ENCODE measurements at regions not wholly inside any gene's neighbourhood (a gene's known extent, or its start where the extent isn't known, plus 50 kb on each side); places are given as distances from the start of the nearest gene placed in this dataset.
A peak's percentile ranks its signal among the peaks of the same experiment; 100 is the strongest.

GRCh38 chr4:30001628-30002027, 718.5 kb upstream of the PCDH7 start:
- H3K4me1 ChIP-seq (ENCODE audit: insufficient read depth, low read length) = no peaks in the 10 kb centered on the region
- no peaks in the 10 kb centered on the region for H3K36me3 Mint-ChIP-seq
- no peaks in the 10 kb centered on the region for H3K27me3 Mint-ChIP-seq
- peaks cover 0 to 12% (median 6%) of the 10 kb centered on the region in 8 donors for H3K9me3 Mint-ChIP-seq
- DNase-seq = no peak
- intact Hi-C loops (cut with micrococcal nuclease) = no loop called here
- no peak overlapping the region for H3K27ac Mint-ChIP-seq
- H3K4me1 Mint-ChIP-seq = no peaks in the 10 kb centered on the region
- no peaks in the 10 kb centered on the region for H3K27me3 ChIP-seq (ENCODE audit: insufficient read depth, low read length)
- no peaks in the 10 kb centered on the region for H3K9me3 ChIP-seq (ENCODE audit: control insufficient read depth in 1 of 2, low read length in 2 of 2)
- ChIA-PET POLR2A (ENCODE audit: partially characterized antibody) (no interaction called here), CTCF (ENCODE audit: partially characterized antibody) (no interaction called here)
- H3K4me3 Mint-ChIP-seq = no peak overlapping the region
- no peak overlapping the region for H3K27ac ChIP-seq (ENCODE audit: low read depth, low read length)
- no peak overlapping the region for H3K4me3 ChIP-seq (ENCODE audit: low read length in 2 of 2)
- no peaks in the 10 kb centered on the region for H3K36me3 ChIP-seq (ENCODE audit: insufficient read depth, low read length)

- Histone ChIP-seq H3K9me3 (ENCODE audit: control insufficient read depth in 1 of 2, low read length in 2 of 2) (no peaks in the 10 kb centered on the region), H3K27me3 (ENCODE audit: insufficient read depth, low read length) (no peaks in the 10 kb centered on the region), H3K4me1 (ENCODE audit: insufficient read depth, low read length) (no peaks in the 10 kb centered on the region), H3K36me3 (ENCODE audit: insufficient read depth, low read length) (no peaks in the 10 kb centered on the region), H3K4me3 (ENCODE audit: low read length in 2 of 2) (no peak overlapping the region), H3K27ac (ENCODE audit: low read depth, low read length) (no peak overlapping the region)
- DNase-seq = no peak
- Mint-ChIP-seq H3K27me3 (no peaks in the 10 kb centered on the region), H3K4me1 (no peaks in the 10 kb centered on the region), H3K9me3 (peaks cover 0 to 15% (median 9%) of the 10 kb centered on the region in 8 donors), H3K4me3 (no peak overlapping the region), H3K27ac (no peak overlapping the region), H3K36me3 (no peaks in the 10 kb centered on the region)
- POLR2A ChIA-PET (ENCODE audit: partially characterized antibody) = no interaction called here
- intact Hi-C loops (cut with micrococcal nuclease) = no loop called here
- CTCF ChIA-PET (ENCODE audit: partially characterized antibody) = no interaction called here
Measured at GRCh38 chr4:30002341-30002740, 717.8 kb upstream of the PCDH7 start.

GRCh38 chr4:30005995-30006394, 714.2 kb upstream of the PCDH7 start:
- no peak for DNase-seq
- Mint-ChIP-seq H3K9me3 (peaks cover 0 to 26% (median 12%) of the 10 kb centered on the region in 8 donors), H3K4me1 (no peaks in the 10 kb centered on the region), H3K27ac (no peak overlapping the region), H3K27me3 (no peaks in the 10 kb centered on the region), H3K4me3 (no peak overlapping the region), H3K36me3 (no peaks in the 10 kb centered on the region)
- ChIA-PET POLR2A (ENCODE audit: partially characterized antibody) (no interaction called here), CTCF (ENCODE audit: partially characterized antibody) (no interaction called here)
- Histone ChIP-seq H3K9me3 (ENCODE audit: control insufficient read depth in 1 of 2, low read length in 2 of 2) (no peaks in the 10 kb centered on the region), H3K36me3 (ENCODE audit: insufficient read depth, low read length) (no peaks in the 10 kb centered on the region), H3K4me1 (ENCODE audit: insufficient read depth, low read length) (no peaks in the 10 kb centered on the region), H3K27me3 (ENCODE audit: insufficient read depth, low read length) (no peaks in the 10 kb centered on the region), H3K27ac (ENCODE audit: low read depth, low read length) (no peak overlapping the region), H3K4me3 (ENCODE audit: low read length in 2 of 2) (no peak overlapping the region)
- intact Hi-C loops (cut with micrococcal nuclease) = no loop called here

- Mint-ChIP-seq H3K9me3 (peaks cover 0 to 22% (median 4%) of the 10 kb centered on the region in 8 donors), H3K4me1 (no peaks in the 10 kb centered on the region), H3K4me3 (no peak overlapping the region), H3K36me3 (no peaks in the 10 kb centered on the region), H3K27ac (no peak overlapping the region), H3K27me3 (no peaks in the 10 kb centered on the region)
- Histone ChIP-seq H3K4me3 (ENCODE audit: low read length in 2 of 2) (no peak overlapping the region), H3K27ac (ENCODE audit: low read depth, low read length) (no peak overlapping the region), H3K36me3 (ENCODE audit: insufficient read depth, low read length) (no peaks in the 10 kb centered on the region), H3K9me3 (ENCODE audit: control insufficient read depth in 1 of 2, low read length in 2 of 2) (no peaks in the 10 kb centered on the region), H3K27me3 (ENCODE audit: insufficient read depth, low read length) (no peaks in the 10 kb centered on the region), H3K4me1 (ENCODE audit: insufficient read depth, low read length) (no peaks in the 10 kb centered on the region)
- CTCF ChIA-PET (ENCODE audit: partially characterized antibody) = no interaction called here
- intact Hi-C loops (cut with micrococcal nuclease) = no loop called here
- POLR2A ChIA-PET (ENCODE audit: partially characterized antibody) = no interaction called here
- DNase-seq = no peak
Measured at GRCh38 chr4:30024526-30024925, 695.6 kb upstream of the PCDH7 start.

DNA sequence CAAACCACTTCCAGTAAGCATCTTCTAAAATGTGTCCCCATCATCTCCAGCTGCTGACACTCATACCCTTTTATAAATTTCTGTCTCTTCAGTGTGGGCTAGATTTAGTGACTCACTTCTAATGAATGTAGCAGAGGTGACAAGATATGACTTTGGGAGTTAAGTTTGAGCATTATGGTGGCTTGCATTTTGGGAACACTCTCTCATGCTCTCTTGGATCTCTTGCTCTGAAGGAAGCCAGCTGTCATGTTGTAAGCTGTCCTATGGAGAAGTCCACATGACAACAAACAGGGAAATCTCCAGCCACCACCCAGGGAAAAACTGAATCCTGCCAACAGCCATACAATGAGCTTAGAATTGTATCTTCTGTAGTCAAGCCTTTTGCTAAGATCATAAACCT, 691.3 kb upstream of the PCDH7 start:
- CTCF ChIA-PET (ENCODE audit: partially characterized antibody) = no interaction called here

DNA sequence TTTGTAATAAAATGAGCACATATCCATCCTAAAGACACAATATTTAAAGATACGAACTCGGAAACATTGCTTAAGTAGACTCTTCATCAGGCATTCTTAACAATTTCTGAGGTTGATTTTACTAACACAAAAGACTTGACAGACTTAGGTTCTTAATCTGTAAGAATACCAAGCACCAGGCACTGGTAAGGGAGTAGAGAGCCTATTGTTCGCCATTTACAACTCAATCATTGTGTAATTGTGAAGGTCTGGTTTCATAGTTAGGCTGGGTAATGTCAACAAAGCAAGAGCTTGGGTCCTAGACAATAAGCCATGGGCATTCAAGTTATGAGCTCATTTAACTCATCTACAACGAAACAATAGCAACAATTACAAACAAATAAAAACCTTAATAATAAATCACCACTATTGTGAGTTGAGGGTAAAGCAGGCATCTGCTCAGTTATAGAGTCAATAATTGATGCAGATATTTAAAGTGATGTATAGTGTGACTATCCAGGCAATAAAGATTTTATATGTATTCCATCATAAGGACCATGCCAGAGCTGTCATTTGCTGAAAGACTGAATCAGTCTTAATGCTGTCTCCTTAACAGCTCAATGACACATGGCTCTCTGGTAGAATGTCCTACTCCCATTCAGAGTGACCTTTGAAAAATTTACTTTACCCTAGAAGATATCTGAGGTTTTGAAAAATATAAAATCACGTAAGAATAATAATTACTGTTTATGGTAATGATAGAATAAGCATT, 664.0 kb upstream of the PCDH7 start:
- Mint-ChIP-seq H3K4me3 (no peak overlapping the region), H3K9me3 (peaks cover 0 to 19% (median 9%) of the 10 kb centered on the region in 8 donors), H3K27ac (no peak overlapping the region), H3K36me3 (no peaks in the 10 kb centered on the region), H3K4me1 (no peaks in the 10 kb centered on the region), H3K27me3 (no peaks in the 10 kb centered on the region)
- no peaks in the 10 kb centered on the region for H3K4me1 ChIP-seq (ENCODE audit: insufficient read depth, low read length)
- DNase-seq = no peak
- ChIA-PET CTCF (ENCODE audit: partially characterized antibody) (no interaction called here), POLR2A (ENCODE audit: partially characterized antibody) (no interaction called here)
- no peaks in the 10 kb centered on the region for H3K36me3 ChIP-seq (ENCODE audit: insufficient read depth, low read length)
- H3K4me3 ChIP-seq (ENCODE audit: low read length in 2 of 2) = no peak overlapping the region
- H3K9me3 ChIP-seq (ENCODE audit: control insufficient read depth in 1 of 2, low read length in 2 of 2) = no peaks in the 10 kb centered on the region
- intact Hi-C loops (cut with micrococcal nuclease) = no loop called here
- no peaks in the 10 kb centered on the region for H3K27me3 ChIP-seq (ENCODE audit: insufficient read depth, low read length)
- no peak overlapping the region for H3K27ac ChIP-seq (ENCODE audit: low read depth, low read length)

More for the DNA sequence above, 691.3 kb upstream of the PCDH7 start:
- Mint-ChIP-seq H3K9me3 (peaks cover 0 to 22% (median 2%) of the 10 kb centered on the region in 8 donors), H3K4me1 (no peaks in the 10 kb centered on the region), H3K36me3 (no peaks in the 10 kb centered on the region), H3K4me3 (no peak overlapping the region), H3K27ac (no peak overlapping the region), H3K27me3 (no peaks in the 10 kb centered on the region)
- Histone ChIP-seq H3K27ac (ENCODE audit: low read depth, low read length) (no peak overlapping the region), H3K9me3 (ENCODE audit: control insufficient read depth in 1 of 2, low read length in 2 of 2) (no peaks in the 10 kb centered on the region), H3K27me3 (ENCODE audit: insufficient read depth, low read length) (no peaks in the 10 kb centered on the region), H3K36me3 (ENCODE audit: insufficient read depth, low read length) (no peaks in the 10 kb centered on the region), H3K4me1 (ENCODE audit: insufficient read depth, low read length) (no peaks in the 10 kb centered on the region), H3K4me3 (ENCODE audit: low read length in 2 of 2) (no peak overlapping the region)
- POLR2A ChIA-PET (ENCODE audit: partially characterized antibody) = no interaction called here
- intact Hi-C loops (cut with micrococcal nuclease) = no loop called here
- no peak for DNase-seq

DNA sequence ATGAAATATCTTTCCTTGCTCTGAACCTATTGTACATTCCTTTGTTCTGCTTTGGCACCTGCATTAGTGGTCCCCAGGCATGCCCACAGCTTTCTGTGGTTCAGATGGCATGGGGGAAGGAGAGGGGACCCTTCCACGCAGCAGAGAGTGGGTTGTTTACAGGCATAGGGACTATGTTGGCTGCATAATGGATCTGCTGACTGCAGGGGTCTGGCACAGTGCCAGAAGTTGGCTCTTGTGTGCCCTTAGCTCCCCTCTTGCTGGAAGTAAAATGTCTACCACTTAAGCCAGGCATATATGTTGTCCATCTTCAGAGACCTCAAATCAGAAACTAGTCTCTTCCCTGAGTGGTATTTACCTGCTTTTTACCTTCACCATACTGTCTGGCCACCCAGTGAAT, 651.9 kb upstream of the PCDH7 start:
- peaks cover 3 to 19% (median 9%) of the 10 kb centered on the region in 8 donors for H3K9me3 Mint-ChIP-seq
- no peak overlapping the region for H3K27ac Mint-ChIP-seq
- no peaks in the 10 kb centered on the region for H3K36me3 Mint-ChIP-seq
- Histone ChIP-seq H3K27me3 (ENCODE audit: insufficient read depth, low read length) (no peaks in the 10 kb centered on the region), H3K4me1 (ENCODE audit: insufficient read depth, low read length) (no peaks in the 10 kb centered on the region), H3K36me3 (ENCODE audit: insufficient read depth, low read length) (no peaks in the 10 kb centered on the region), H3K4me3 (ENCODE audit: low read length in 2 of 2) (no peak overlapping the region), H3K27ac (ENCODE audit: low read depth, low read length) (no peak overlapping the region), H3K9me3 (ENCODE audit: control insufficient read depth in 1 of 2, low read length in 2 of 2) (no peaks in the 10 kb centered on the region)
- H3K4me1 Mint-ChIP-seq = no peaks in the 10 kb centered on the region
- POLR2A ChIA-PET (ENCODE audit: partially characterized antibody) = no interaction called here
- intact Hi-C loops (cut with micrococcal nuclease) = no loop called here
- H3K27me3 Mint-ChIP-seq = no peaks in the 10 kb centered on the region
- CTCF ChIA-PET (ENCODE audit: partially characterized antibody) = no interaction called here
- no peak overlapping the region for H3K4me3 Mint-ChIP-seq
- DNase-seq = peak in 1 of 5 donors; percentile 12

All from CD4-positive, alpha-beta memory T cell (primary cell).